HCT116 (cell line): ENCODE measurements at regions not wholly inside any gene's neighbourhood (a gene's known extent, or its start where the extent isn't known, plus 50 kb on each side); places are given as distances from the start of the nearest gene placed in this dataset.

Experiments
- ATAC-seq: fragments of 200-7000 bp; cut with Tn5 transposase; 2 replicates; pipeline ENCODE4 v1.9.1; 2020; ENCODE audit warnings: mild to moderate bottlenecking, moderate library complexity
- BruUV-seq: library from RNA; stranded (reverse); fragments of 400-500 nt; replicated peaks from 2 replicates; lab custom pipeline; 2021; lab: Mats Ljungman, UMichigan
- CTCF ChIA-PET: fragments of 300-600 bp; sonication (Branson Sonifier 250); formaldehyde crosslinking; loops from one replicate; lab custom pipeline; 2021; ENCODE audit warnings: antibody characterized with exemption; lab: Charles Lee
- POLR2A ChIA-PET: fragments of 300-600, 350-600 bp; sonication (Branson Sonifier 250); formaldehyde crosslinking; loops from one replicate; lab custom pipeline; 2021; ENCODE audit warnings: antibody characterized with exemption; lab: Charles Lee
- RAD21 ChIA-PET, 2 experiments: fragments of 300-600 bp; sonication (Branson Sonifier 250); formaldehyde crosslinking; loops; one replicate each; lab custom pipeline; 2023; ENCODE audit warnings: low total read pairs in 2 of 2; ENCODE audit not compliant: uncharacterized antibody in 2 of 2, unreplicated experiment in 2 of 2, low non-redundant PET in 1 of 2; lab: Charles Lee
- DNase-seq: peaks from one replicate; pipeline ENCODE4 v3.0.0-alpha.2; 2010; ENCODE audit warnings: low read depth, low spot score
- H2AFZ ChIP-seq: fragments of 200-600 bp; shearing (Covaris generic), sonication (generic); 2 replicates; pipeline ENCODE4 v1.6.1; 2017; ENCODE audit warnings: low read depth, mixed run types, mixed read lengths, antibody characterized with exemption, low read length; ENCODE audit not compliant: poor library complexity, severe bottlenecking
- H3K27ac ChIP-seq: 2 replicates; pipeline ENCODE4 v1.5.1; 2012; ENCODE audit warnings: low read depth, low read length
- H3K27me3 ChIP-seq: fragments of 200-600 bp; sonication (generic); 2 replicates; pipeline ENCODE4 v1.6.1; 2016; ENCODE audit warnings: mixed run types, low read length, mixed read lengths; ENCODE audit not compliant: insufficient read depth
- H3K36me3 ChIP-seq, 2 experiments: fragments of 200-500 bp in 1 of 2; fragments of 200-600 bp in 1 of 2; sonication (Bioruptor generic) in 1 of 2; sonication (generic) in 1 of 2; 2 replicates each; pipeline versions ENCODE4 v1.5.1 to v1.6.1; 2014 to 2016; ENCODE audit warnings: low read length in 2 of 2, inconsistent platforms in 1 of 2, mixed read lengths in 1 of 2, mixed run types in 1 of 2; ENCODE audit not compliant: insufficient read depth in 2 of 2, control insufficient read depth in 1 of 2
- H3K4me1 ChIP-seq, 2 experiments: fragments of 200-600 bp in 1 of 2; sonication (generic) in 1 of 2; 2 replicates each; pipeline versions ENCODE4 v1.5.1 to v1.6.1; 2012 to 2017; ENCODE audit warnings: low read length in 2 of 2, inconsistent platforms in 1 of 2, mild to moderate bottlenecking in 1 of 2, mixed read lengths in 1 of 2, mixed run types in 1 of 2, moderate library complexity in 1 of 2; ENCODE audit not compliant: insufficient read depth in 2 of 2, control insufficient read depth in 1 of 2
- H3K4me2 ChIP-seq: fragments of 200-600 bp; sonication (generic); 2 replicates; pipeline ENCODE4 v1.6.1; 2017; ENCODE audit warnings: mixed run types, low read length, mixed read lengths
- H3K4me3 ChIP-seq, 2 experiments: fragments of 200-600 bp in 1 of 2; sonication (generic) in 1 of 2; replicated peaks in 1 of 2; 2 replicates each; pipeline ENCODE4 v1.5.1; 2011 to 2016; ENCODE audit warnings: low read length in 2 of 2, control low read depth in 1 of 2, low read depth in 1 of 2, mild to moderate bottlenecking in 1 of 2, mixed read lengths in 1 of 2, mixed run types in 1 of 2
- H3K79me2 ChIP-seq: fragments of 200-600 bp; sonication (generic); 2 replicates; pipeline ENCODE4 v1.6.1; 2017; ENCODE audit warnings: mild to moderate bottlenecking, mixed run types, low read length, moderate library complexity, mixed read lengths; ENCODE audit not compliant: insufficient read depth
- H3K9ac ChIP-seq: fragments of 200-600 bp; sonication (generic); 2 replicates; pipeline ENCODE4 v1.6.1; 2016; ENCODE audit warnings: low read length, mixed read lengths
- H3K9me2 ChIP-seq: fragments of 200-600 bp; sonication (generic), shearing (Covaris generic); 2 replicates; pipeline ENCODE4 v1.6.1; 2017; ENCODE audit warnings: mixed run types, mild to moderate bottlenecking, moderate library complexity; ENCODE audit not compliant: insufficient read depth
- H3K9me3 ChIP-seq, 2 experiments: fragments of 200-500 bp in 1 of 2; fragments of 200-600 bp in 1 of 2; sonication (Bioruptor generic) in 1 of 2; sonication (generic) in 1 of 2; 2 replicates each; pipeline ENCODE4 v1.6.1; 2014 to 2017; ENCODE audit warnings: low read length in 2 of 2, mixed read lengths in 2 of 2, inconsistent platforms in 1 of 2, low read depth in 1 of 2, mild to moderate bottlenecking in 1 of 2, mixed run types in 1 of 2, moderate library complexity in 1 of 2; ENCODE audit not compliant: control insufficient read depth in 1 of 2, insufficient read depth in 1 of 2
- H4K20me1 ChIP-seq: fragments of 200-600 bp; sonication (generic), shearing (Covaris generic); 2 replicates; pipeline ENCODE4 v1.6.1; 2017; ENCODE audit warnings: mixed run types, mild to moderate bottlenecking, moderate library complexity; ENCODE audit not compliant: insufficient read depth
- ATF3 ChIP-seq: IDR thresholded peaks from 2 replicates; pipeline ENCODE4 v1.6.1; 2012
- CTCF ChIP-seq, 3 experiments: fragments of 200-600 bp in 1 of 3; sonication (generic) in 1 of 3; IDR thresholded peaks in 2 of 3; conservative IDR thresholded peaks in 1 of 3; 2 replicates each; pipeline ENCODE4 v1.5.1; 2012 to 2017; ENCODE audit warnings: low read depth in 2 of 3, low read length in 2 of 3, antibody characterized with exemption in 1 of 3, borderline replicate concordance in 1 of 3, control low read depth in 1 of 3, mild to moderate bottlenecking in 1 of 3, mixed read lengths in 1 of 3, mixed run types in 1 of 3, moderate library complexity in 1 of 3; ENCODE audit not compliant: insufficient read depth in 1 of 3
- ELF1 ChIP-seq: IDR thresholded peaks from 2 replicates; pipeline ENCODE4 v1.6.1; 2012; ENCODE audit warnings: low read depth, borderline replicate concordance
- POLR2A ChIP-seq: IDR thresholded peaks from 2 replicates; pipeline ENCODE4 v1.7.0; 2011; ENCODE audit warnings: borderline replicate concordance; ENCODE audit not compliant: insufficient read depth, insufficient read length; ENCODE audit errors: extremely low read depth
- SIN3A ChIP-seq: IDR thresholded peaks from 2 replicates; pipeline ENCODE4 v1.6.1; 2012; ENCODE audit warnings: low read depth
- SP1 ChIP-seq: IDR thresholded peaks from 2 replicates; pipeline ENCODE4 v1.6.1; 2012; ENCODE audit warnings: low read depth
- SRF ChIP-seq: IDR thresholded peaks from 2 replicates; pipeline ENCODE4 v1.6.1; 2012; ENCODE audit warnings: low read depth
- ZNF274 ChIP-seq: fragments of 200-500 bp; sonication (Bioruptor generic); IDR thresholded peaks from 2 replicates; pipeline ENCODE4 v1.6.1; 2014; ENCODE audit warnings: mild to moderate bottlenecking, low read depth, low read length, inconsistent platforms
- intact Hi-C: fragments of 100-400 bp; cut with micrococcal nuclease; formaldehyde crosslinking; loops from 2 replicates; pipeline ENCODE4 v1.10.0; 2022

- TF ChIP-seq CTCF (IDR thresholded peaks at IDR 0.05 in 2 of 3, conservative IDR thresholded peaks at IDR 0.05 in 1 of 3; ENCODE audit: borderline replicate concordance in 1 of 3, insufficient read depth in 1 of 3, low read depth in 2 of 3, low read length in 2 of 3) (no peak), ZNF274 (no peak), SRF (no peak), ELF1 (no peak), ATF3 (no peak)
These were observed 1332.6 kb upstream of the CELF4 start (continued) for GRCh38 chr18:38898167-38898566.

- no peak for ATAC-seq
- ChIA-PET CTCF (no interaction called here), POLR2A (no interaction called here), RAD21 (no interaction called here)
- Histone ChIP-seq H3K4me2 (no peak overlapping the region), H3K27ac (no peak overlapping the region), H3K4me3 (no peak overlapping the region), H3K4me1 (no peaks in the 10 kb centered on the region), H3K36me3 (no peaks in the 10 kb centered on the region), H3K9ac (no peak overlapping the region), H2AFZ (no peak overlapping the region), H3K9me2 (no peaks in the 10 kb centered on the region), H3K9me3 (peaks cover 0 to 4% of the 10 kb centered on the region in 2 experiments; a peak in 1 of 4 replicates), H3K27me3 (no peaks in the 10 kb centered on the region), H3K79me2 (no peaks in the 10 kb centered on the region), H4K20me1 (no peaks in the 10 kb centered on the region)
- BruUV-seq: no TSS peak
- no peak for TF ChIP-seq POLR2A
- TF ChIP-seq SIN3A: no peak
- intact Hi-C loops: no loop called here
- DNase-seq: no peak
These were observed 1330.0 kb upstream of the CELF4 start for GRCh38 chr18:38895560-38895959.

- CTCF ChIA-PET: no interaction called here
These were observed 1322.0 kb upstream of the CELF4 start for GRCh38 chr18:38887671-38888020.

More at GRCh38 chr18:38887671-38888020, 1322.0 kb upstream of the CELF4 start:
- ATAC-seq (no peak), DNase-seq (no peak)
- no peaks in the 10 kb centered on the region for H3K9me3 ChIP-seq
- no peaks in the 10 kb centered on the region for H3K4me1 ChIP-seq
- no peak overlapping the region for H3K4me3 ChIP-seq
- H4K20me1 ChIP-seq: no peaks in the 10 kb centered on the region
- H3K36me3 ChIP-seq: no peaks in the 10 kb centered on the region
- H3K79me2 ChIP-seq: no peaks in the 10 kb centered on the region
- H3K9ac ChIP-seq: no peak overlapping the region
- H3K27me3 ChIP-seq: no peaks in the 10 kb centered on the region
- ChIA-PET RAD21 (no interaction called here), POLR2A (no interaction called here)
- no peak overlapping the region for H3K27ac ChIP-seq
- TF ChIP-seq SIN3A (no peak), ELF1 (no peak), SP1 (no peak)
- H3K4me2 ChIP-seq: no peak overlapping the region
- no peak overlapping the region for H2AFZ ChIP-seq
- no peaks in the 10 kb centered on the region for H3K9me2 ChIP-seq
- BruUV-seq: no TSS peak
- intact Hi-C loops: no loop called here
